ENCODE measurements at regions not wholly inside any gene's neighbourhood (a gene's known extent, or its start where the extent isn't known, plus 50 kb on each side); places are given as distances from the start of the nearest gene placed in this dataset.

DNA sequence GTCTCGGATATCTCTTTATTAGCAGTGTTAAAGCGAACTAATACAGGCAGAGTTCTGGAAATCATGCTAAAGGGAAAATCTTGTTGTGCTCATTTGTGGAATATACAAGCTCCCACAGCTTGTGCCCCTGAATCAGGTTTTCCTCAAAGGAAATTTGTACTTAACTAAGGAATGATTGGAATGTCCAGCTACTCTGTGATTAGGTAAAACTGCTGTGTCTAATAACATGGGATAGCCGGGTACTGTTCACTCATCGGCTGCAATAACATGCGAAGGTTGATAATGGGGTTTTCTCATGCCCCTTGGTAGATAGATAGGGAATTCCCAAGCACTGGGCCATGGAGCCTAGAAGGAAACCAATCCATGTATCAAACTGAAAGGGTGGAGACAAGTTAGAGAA, 306.7 kb downstream of the NR2F1-AS1 start:
- no peak for TF ChIP-seq POLR2AphosphoS5 (IDR thresholded peaks at IDR 0.05; ENCODE audit: low read depth, low read length)
- no peak for TF ChIP-seq REST (IDR thresholded peaks at IDR 0.05; ENCODE audit: insufficient read depth in 1 of 2, low read depth in 2 of 2, low read length in 1 of 2)
- TF ChIP-seq, protein P1, sequence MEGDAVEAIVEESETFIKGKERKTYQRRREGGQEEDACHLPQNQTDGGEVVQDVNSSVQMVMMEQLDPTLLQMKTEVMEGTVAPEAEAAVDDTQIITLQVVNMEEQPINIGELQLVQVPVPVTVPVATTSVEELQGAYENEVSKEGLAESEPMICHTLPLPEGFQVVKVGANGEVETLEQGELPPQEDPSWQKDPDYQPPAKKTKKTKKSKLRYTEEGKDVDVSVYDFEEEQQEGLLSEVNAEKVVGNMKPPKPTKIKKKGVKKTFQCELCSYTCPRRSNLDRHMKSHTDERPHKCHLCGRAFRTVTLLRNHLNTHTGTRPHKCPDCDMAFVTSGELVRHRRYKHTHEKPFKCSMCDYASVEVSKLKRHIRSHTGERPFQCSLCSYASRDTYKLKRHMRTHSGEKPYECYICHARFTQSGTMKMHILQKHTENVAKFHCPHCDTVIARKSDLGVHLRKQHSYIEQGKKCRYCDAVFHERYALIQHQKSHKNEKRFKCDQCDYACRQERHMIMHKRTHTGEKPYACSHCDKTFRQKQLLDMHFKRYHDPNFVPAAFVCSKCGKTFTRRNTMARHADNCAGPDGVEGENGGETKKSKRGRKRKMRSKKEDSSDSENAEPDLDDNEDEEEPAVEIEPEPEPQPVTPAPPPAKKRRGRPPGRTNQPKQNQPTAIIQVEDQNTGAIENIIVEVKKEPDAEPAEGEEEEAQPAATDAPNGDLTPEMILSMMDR (IDR thresholded peaks at IDR 0.05): no peak
- TF ChIP-seq TCF7L2 (IDR thresholded peaks at IDR 0.05; ENCODE audit: low read depth, low read length): no peak
- no peak for TF ChIP-seq SIN3A (IDR thresholded peaks at IDR 0.05; ENCODE audit: borderline replicate concordance, insufficient read depth, low read depth, low read length)
- no peaks in the 10 kb centered on the region; the same call in 1 of the 2 replicates for H3K9me3 ChIP-seq (ENCODE audit: control insufficient read depth, insufficient read depth, low read depth, low read length)
- no peak overlapping the region for H3K4me3 ChIP-seq (ENCODE audit: low read depth in 2 of 2, low read length in 2 of 2)
- H3K27ac ChIP-seq (ENCODE audit: low read length): no peak overlapping the region
- no peaks in the 10 kb centered on the region for H3K36me3 ChIP-seq (ENCODE audit: control insufficient read depth, insufficient read depth, low read length)
- ATAC-seq (no peak), DNase-seq (ENCODE audit: low read depth, low spot score) (no peak)
- in situ Hi-C loops (cut with HindIII; ENCODE audit: low pct_unique_long_range_greater_than_20kb, low sequenced_read_pairs): no loop called here
- CTCF ChIA-PET: interaction anchor here (0.7 kb wide), 1 partner anchor 909 kb away, joined by 5 read pairs; no protein-coding TSS in a partner anchor
- POLR2A ChIA-PET: no interaction called here
- H3K4me1 ChIP-seq (ENCODE audit: control insufficient read depth, insufficient read depth, low read length): no peaks in the 10 kb centered on the region
- intact Hi-C loops (cut with micrococcal nuclease; ENCODE audit: unreplicated experiment): no loop called here
- BruUV-seq (replicated peaks): no TSS peak
- H3K27me3 ChIP-seq (ENCODE audit: control insufficient read depth, insufficient read depth, low read length): no peaks in the 10 kb centered on the region

DNA sequence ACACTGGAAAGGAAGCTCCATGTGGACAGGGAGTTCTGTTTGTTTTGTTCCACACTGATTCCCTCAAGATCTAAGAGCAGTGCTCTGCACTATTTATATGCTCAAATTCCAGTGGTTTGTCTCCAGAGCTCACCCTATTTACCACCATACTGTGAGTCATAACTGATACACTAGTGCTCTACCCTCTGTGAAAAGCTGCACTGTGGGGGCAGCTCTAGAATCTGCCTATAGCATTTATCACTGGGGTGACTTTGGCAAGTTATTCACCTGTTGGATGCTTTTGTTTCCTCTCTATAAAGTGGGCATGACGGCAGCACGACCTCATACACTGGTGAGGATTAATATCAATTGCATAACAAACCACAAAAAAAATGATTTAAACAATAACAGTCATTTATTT, 307.8 kb downstream of the NR2F1-AS1 start:
- in situ Hi-C loops (cut with HindIII; ENCODE audit: low pct_unique_long_range_greater_than_20kb, low sequenced_read_pairs) (no loop called here), intact Hi-C loops (cut with micrococcal nuclease; ENCODE audit: unreplicated experiment) (no loop called here)
- H3K36me3 ChIP-seq (ENCODE audit: control insufficient read depth, insufficient read depth, low read length): no peaks in the 10 kb centered on the region
- no peak overlapping the region for H3K4me3 ChIP-seq (ENCODE audit: low read depth in 2 of 2, low read length in 2 of 2)
- H3K4me1 ChIP-seq (ENCODE audit: control insufficient read depth, insufficient read depth, low read length): no peaks in the 10 kb centered on the region
- TF ChIP-seq POLR2AphosphoS5 (IDR thresholded peaks at IDR 0.05; ENCODE audit: low read depth, low read length): no peak
- TF ChIP-seq SIN3A (IDR thresholded peaks at IDR 0.05; ENCODE audit: borderline replicate concordance, insufficient read depth, low read depth, low read length): no peak
- no peak for TF ChIP-seq TCF7L2 (IDR thresholded peaks at IDR 0.05; ENCODE audit: low read depth, low read length)
- no peak for TF ChIP-seq REST (IDR thresholded peaks at IDR 0.05; ENCODE audit: insufficient read depth in 1 of 2, low read depth in 2 of 2, low read length in 1 of 2)
- TF ChIP-seq, protein P1 (IDR thresholded peaks at IDR 0.05): no peak
- H3K27me3 ChIP-seq (ENCODE audit: control insufficient read depth, insufficient read depth, low read length): no peaks in the 10 kb centered on the region
- ATAC-seq: peak; percentile 78; the same call in 1 of the 2 replicates
- H3K27ac ChIP-seq (ENCODE audit: low read length): no peak overlapping the region
- no TSS peak for BruUV-seq (replicated peaks)
- no peak for DNase-seq (ENCODE audit: low read depth, low spot score)
- no peaks in the 10 kb centered on the region; the same call in 1 of the 2 replicates for H3K9me3 ChIP-seq (ENCODE audit: control insufficient read depth, insufficient read depth, low read depth, low read length)
- CTCF ChIA-PET: no interaction called here
- POLR2A ChIA-PET: no interaction called here
